ENCODE measurements at regions not wholly inside any gene's neighbourhood (a gene's known extent, or its start where the extent isn't known, plus 50 kb on each side); places are given as distances from the start of the nearest gene placed in this dataset.

DNA sequence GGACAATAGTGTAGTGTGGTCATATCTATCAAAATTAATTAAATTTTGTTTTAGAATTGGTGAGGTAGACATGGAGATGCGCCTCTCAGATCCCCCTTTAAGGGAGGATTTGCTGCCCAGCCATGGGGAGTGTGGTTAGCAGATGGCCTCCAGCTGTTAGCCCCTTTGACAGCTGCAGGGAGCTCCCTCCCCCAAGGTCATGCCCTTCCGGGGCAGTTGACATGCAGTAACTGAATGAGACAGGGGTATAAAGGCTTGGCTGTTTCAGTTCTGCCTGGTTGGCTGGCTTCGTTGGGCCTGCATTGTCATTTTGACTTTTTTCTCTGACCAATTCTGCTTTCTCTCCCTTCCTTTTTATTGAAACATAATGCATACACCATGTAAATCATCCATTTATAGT lies 291.5 kb upstream of the SRRM4 start:
- H3K27ac ChIP-seq = no peak overlapping the region
- no peaks in the 10 kb centered on the region for H3K9me3 ChIP-seq
- H3K36me3 ChIP-seq = no peaks in the 10 kb centered on the region
- no peaks in the 10 kb centered on the region for H3K4me1 ChIP-seq (ENCODE audit: insufficient read depth)
- TF ChIP-seq POLR2A (IDR thresholded peaks at IDR 0.05) (no peak), EP300 (IDR thresholded peaks at IDR 0.05) (no peak)
- H3K4me3 ChIP-seq = no peak overlapping the region
- H3K27me3 ChIP-seq = no peaks in the 10 kb centered on the region
- WGBS, 3 donors = 12 to 17% (median 15%) methylated on average over 3 of the region's 3 CpGs
- intact Hi-C loops (cut with DNase I) = no loop called here
- no peak for DNase-seq

DNA sequence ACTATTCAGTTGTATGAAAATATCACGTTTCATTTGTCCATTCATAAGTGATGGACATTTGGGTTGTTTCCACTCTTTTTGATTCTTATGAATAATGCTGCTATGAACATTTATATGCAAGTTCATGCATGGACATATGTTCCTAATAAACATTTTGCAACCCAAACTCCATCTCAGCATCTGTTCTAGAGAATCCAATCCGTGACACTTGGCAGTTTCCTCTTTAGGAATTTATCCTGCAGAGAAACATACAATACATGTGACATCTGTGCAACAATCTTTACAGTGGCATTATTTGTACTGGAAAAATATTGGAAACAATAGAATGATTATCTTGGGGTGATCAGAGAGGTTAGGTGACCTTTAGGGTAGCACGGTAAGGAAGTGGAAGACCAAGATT lies 290.8 kb upstream of the SRRM4 start:
- Histone ChIP-seq H3K36me3 (no peaks in the 10 kb centered on the region), H3K9me3 (no peaks in the 10 kb centered on the region), H3K27me3 (no peaks in the 10 kb centered on the region), H3K4me1 (ENCODE audit: insufficient read depth) (no peaks in the 10 kb centered on the region), H3K27ac (no peak overlapping the region), H3K4me3 (no peak overlapping the region)
- DNase-seq = no peak
- no peak for TF ChIP-seq EP300 (IDR thresholded peaks at IDR 0.05)
- no peak for TF ChIP-seq POLR2A (IDR thresholded peaks at IDR 0.05)
- TF ChIP-seq, protein P1, sequence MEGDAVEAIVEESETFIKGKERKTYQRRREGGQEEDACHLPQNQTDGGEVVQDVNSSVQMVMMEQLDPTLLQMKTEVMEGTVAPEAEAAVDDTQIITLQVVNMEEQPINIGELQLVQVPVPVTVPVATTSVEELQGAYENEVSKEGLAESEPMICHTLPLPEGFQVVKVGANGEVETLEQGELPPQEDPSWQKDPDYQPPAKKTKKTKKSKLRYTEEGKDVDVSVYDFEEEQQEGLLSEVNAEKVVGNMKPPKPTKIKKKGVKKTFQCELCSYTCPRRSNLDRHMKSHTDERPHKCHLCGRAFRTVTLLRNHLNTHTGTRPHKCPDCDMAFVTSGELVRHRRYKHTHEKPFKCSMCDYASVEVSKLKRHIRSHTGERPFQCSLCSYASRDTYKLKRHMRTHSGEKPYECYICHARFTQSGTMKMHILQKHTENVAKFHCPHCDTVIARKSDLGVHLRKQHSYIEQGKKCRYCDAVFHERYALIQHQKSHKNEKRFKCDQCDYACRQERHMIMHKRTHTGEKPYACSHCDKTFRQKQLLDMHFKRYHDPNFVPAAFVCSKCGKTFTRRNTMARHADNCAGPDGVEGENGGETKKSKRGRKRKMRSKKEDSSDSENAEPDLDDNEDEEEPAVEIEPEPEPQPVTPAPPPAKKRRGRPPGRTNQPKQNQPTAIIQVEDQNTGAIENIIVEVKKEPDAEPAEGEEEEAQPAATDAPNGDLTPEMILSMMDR (IDR thresholded peaks at IDR 0.05) = no peak
- 64 to 72% (median 66%) methylated on average over 3 of the region's 3 CpGs for WGBS, 3 donors
- intact Hi-C loops (cut with DNase I) = no loop called here

DNA sequence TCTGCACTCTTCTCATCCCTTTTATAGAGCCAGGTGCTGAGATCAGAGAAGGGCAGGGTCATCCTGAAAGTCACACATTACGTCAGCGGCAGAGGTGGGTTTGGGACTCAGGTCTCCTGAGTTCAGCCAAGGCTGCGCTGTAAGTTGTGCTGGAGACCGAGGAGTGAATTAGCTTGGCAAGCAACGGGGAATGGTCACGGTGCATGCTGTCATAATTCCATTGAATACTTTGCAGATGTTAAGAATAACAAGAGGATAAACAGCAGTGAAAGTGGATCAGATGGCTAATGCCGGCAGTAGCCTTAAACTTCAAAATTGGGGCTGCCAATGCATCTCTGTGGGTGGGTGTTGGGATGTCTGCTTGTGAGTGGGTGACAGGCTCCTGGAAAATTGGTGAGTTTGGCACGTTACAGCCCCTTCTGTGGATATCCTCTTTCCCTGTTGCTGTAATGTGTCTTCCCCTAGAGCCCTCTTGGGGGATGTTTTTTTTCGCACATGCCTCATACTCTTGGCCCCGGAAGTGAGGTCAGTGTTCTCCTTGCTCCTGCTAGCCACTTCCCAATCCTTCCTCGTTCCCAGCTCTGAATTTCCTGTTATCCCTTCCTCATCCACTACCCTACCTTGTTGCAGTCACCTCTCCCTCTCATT lies 287.1 kb upstream of the SRRM4 start:
- H3K36me3 ChIP-seq = no peaks in the 10 kb centered on the region
- DNase-seq = no peak
- no peaks in the 10 kb centered on the region for H3K4me1 ChIP-seq (ENCODE audit: insufficient read depth)
- TF ChIP-seq, protein P1 (IDR thresholded peaks at IDR 0.05) = no peak
- no peak for TF ChIP-seq EP300 (IDR thresholded peaks at IDR 0.05)
- no peak for TF ChIP-seq POLR2A (IDR thresholded peaks at IDR 0.05)
- H3K4me3 ChIP-seq = no peak overlapping the region
- WGBS, 3 donors = 50 to 54% (median 52%) methylated on average over 11 of the region's 11 CpGs
- intact Hi-C loops (cut with DNase I) = no loop called here
- no peaks in the 10 kb centered on the region for H3K27me3 ChIP-seq
- no peak overlapping the region for H3K27ac ChIP-seq
- no peaks in the 10 kb centered on the region for H3K9me3 ChIP-seq

DNA sequence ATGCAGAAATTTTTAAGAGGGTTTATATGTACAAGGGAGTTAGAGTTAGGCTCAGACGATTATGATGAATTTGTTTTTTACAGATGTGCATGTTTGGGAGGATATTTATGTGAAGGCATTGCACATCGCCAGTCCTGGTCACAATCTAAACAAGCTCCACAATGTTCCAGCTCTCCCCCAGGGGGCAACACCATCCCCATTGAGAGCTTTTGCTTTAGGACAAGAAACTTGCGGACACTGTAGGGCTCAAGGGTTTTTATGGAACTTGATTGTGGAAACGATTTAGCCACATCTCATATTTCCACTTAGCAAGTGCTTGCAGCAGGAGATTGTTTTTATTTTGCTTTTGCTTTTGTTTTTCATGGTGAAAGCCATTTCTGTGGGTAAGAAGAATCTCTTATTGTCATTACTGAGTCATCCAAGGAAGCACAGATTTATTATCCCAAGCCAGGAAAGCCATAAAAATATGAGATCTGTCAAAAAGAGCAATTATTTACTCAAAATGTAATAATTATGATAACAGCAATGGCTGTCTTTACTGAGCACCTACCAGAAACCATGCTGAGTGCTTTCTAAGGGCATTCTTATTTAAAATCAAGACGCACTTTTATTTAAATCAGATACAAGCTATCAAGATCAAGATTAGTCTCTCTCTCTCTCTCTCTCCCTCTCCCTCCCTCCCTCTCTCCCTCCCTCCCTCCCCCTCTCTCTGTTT lies 276.7 kb upstream of the SRRM4 start:
- no peak overlapping the region for H3K4me3 ChIP-seq
- H3K27me3 ChIP-seq = no peaks in the 10 kb centered on the region
- H3K36me3 ChIP-seq = no peaks in the 10 kb centered on the region
- H3K27ac ChIP-seq = no peak overlapping the region
- no peak for TF ChIP-seq POLR2A (IDR thresholded peaks at IDR 0.05)
- no peak for TF ChIP-seq EP300 (IDR thresholded peaks at IDR 0.05)
- TF ChIP-seq, protein P1 (IDR thresholded peaks at IDR 0.05) = no peak
- H3K4me1 ChIP-seq (ENCODE audit: insufficient read depth) = no peaks in the 10 kb centered on the region
- WGBS, 3 donors = 29 to 38% (median 36%) methylated on average over 5 of the region's 5 CpGs
- intact Hi-C loops (cut with DNase I) = no loop called here
- no peaks in the 10 kb centered on the region for H3K9me3 ChIP-seq
- DNase-seq = no peak

DNA sequence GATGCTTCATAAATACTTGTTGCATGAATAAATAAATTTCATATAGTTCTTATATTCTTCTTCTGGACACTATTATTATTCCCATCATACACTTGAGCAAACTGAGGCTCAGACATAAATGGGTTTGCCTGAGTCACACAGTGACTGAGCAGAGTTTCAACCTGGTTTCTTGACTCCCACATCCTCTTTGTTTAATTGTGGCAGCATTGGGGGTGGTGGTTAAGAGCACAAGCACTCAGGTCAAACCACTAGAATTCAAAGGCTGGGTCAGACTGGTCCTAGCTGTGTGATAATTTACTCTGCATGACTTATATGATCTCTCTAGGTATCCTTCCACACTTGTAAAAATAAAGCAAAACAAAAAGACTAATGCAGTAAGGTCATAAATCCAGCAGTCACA lies 274.9 kb upstream of the SRRM4 start:
- no peak overlapping the region for H3K4me3 ChIP-seq
- intact Hi-C loops (cut with DNase I) = no loop called here
- no peaks in the 10 kb centered on the region for H3K9me3 ChIP-seq
- no peak for DNase-seq
- H3K27me3 ChIP-seq = no peaks in the 10 kb centered on the region
- TF ChIP-seq POLR2A (IDR thresholded peaks at IDR 0.05) (no peak), EP300 (IDR thresholded peaks at IDR 0.05) (no peak)
- H3K27ac ChIP-seq = no peak overlapping the region
- H3K4me1 ChIP-seq (ENCODE audit: insufficient read depth) = no peaks in the 10 kb centered on the region
- no peaks in the 10 kb centered on the region for H3K36me3 ChIP-seq
